ENCODE measurements at regions not wholly inside any gene's neighbourhood (a gene's known extent, or its start where the extent isn't known, plus 50 kb on each side); places are given as distances from the start of the nearest gene placed in this dataset.
"Not testable (repeated sequence)": the region's sequence is repeated elsewhere in the genome, so short reads cannot be mapped to it uniquely, and the experiment has no call there.

DNA sequence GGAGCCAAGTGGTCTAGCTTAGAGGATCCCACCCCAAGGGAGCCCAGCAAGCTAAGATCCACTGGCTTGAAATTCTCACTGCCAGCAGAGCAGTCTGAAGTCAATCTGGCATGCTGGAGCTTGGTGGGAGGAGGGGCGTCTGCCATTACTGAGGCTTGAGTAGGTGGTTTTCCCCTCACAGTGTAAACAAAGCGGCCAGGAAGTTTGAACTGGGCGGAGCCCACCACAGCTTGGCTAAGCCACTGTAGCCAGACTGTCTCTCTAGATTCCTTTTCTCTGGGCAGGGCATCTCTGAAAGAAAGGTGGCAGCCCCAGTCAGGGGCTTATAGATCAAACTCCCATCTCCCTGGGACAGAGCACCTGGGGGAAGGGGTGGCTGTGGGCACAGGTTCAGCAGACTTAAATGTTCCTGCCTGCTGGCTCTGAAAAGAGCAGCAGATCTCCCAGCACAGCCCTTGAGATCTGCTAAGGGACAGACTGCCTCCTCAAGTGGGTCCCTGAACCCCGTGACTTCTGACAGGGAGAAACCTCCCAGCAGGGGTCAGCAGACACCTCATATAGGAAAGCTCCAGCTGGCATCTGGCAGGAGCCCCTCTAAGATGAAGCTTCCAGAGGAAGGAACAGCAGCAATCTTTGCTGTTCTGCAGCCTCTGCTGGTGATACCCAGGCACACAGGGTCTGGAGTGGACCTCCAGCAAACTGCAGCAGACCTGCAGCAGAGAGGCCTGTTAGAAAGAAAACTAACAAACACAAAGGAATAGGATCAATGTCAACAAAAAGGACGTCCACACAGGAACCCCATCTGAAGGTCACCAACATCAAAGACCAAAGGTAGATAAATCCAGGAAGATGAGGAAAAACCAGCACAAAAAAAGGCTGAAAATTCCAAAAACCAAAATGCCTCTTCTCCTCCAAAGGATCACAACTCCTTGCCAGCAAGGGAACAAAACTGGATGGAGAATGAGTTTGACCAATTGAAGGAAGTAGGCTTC is 215.6 kb upstream of the TET2 start:
- H3K27me3 ChIP-seq (ENCODE audit: control insufficient read depth, insufficient read depth, low read length); H3K27ac ChIP-seq (ENCODE audit: low read length); H3K36me3 ChIP-seq (ENCODE audit: control insufficient read depth, low read depth, low read length); H3K4me1 ChIP-seq (ENCODE audit: control insufficient read depth, low read depth, low read length); H3K4me3 ChIP-seq (ENCODE audit: low read length); H3K9me3 ChIP-seq (ENCODE audit: control insufficient read depth, low read depth, low read length); H3K9ac ChIP-seq (ENCODE audit: low read length): not testable (repeated sequence)

DNA sequence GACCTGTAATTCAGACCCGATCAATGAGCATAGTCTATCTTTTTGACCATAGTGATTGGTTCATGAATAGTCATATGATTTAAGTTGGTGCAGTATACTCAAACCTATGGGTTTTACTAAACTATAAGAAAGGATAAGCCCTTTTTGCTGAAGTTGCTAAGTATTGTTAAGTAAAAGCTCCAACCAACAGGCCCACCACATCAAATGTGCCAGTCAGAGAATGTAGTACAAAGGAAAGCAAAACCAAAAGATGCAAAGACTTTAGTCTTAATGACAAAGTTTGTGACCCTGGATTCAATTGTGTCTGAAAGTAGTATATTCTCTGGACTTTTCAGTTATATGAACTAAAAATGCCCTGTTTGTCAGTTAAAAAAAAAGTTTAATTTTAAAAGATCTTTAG is 208.1 kb upstream of the TET2 start:
- Histone ChIP-seq H3K27me3 (ENCODE audit: control insufficient read depth, insufficient read depth, low read length) (no peaks in the 10 kb centered on the region), H3K9me3 (ENCODE audit: control insufficient read depth, low read depth, low read length) (no peaks in the 10 kb centered on the region), H3K36me3 (ENCODE audit: control insufficient read depth, low read depth, low read length) (no peaks in the 10 kb centered on the region), H3K27ac (ENCODE audit: low read length) (no peak overlapping the region), H3K4me3 (ENCODE audit: low read length) (no peak overlapping the region), H3K4me1 (ENCODE audit: control insufficient read depth, low read depth, low read length) (no peaks in the 10 kb centered on the region), H3K9ac (ENCODE audit: low read length) (no peak overlapping the region)

DNA sequence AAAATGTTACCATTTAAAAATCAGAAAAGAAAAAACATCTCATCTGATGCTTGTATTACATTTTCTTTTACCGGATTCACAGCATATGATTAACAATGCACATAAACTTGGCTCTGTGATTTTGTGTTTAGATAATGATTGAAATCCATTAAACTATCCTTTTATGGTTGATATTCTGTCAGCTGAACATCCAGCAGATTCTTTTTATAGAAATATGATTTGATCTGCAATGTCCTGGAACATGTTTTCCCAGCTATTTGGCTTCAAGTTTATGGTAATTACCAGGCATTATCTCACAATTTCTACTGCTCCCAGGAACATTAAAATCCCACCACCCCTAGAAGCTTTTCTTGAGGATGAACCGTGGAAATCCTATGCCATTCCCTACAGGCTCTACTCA is 205.7 kb upstream of the TET2 start:
- H3K9ac ChIP-seq (ENCODE audit: low read length), result no peak overlapping the region
- H3K9me3 ChIP-seq (ENCODE audit: control insufficient read depth, low read depth, low read length), result no peaks in the 10 kb centered on the region
- H3K4me3 ChIP-seq (ENCODE audit: low read length), result no peak overlapping the region
- no peaks in the 10 kb centered on the region for H3K36me3 ChIP-seq (ENCODE audit: control insufficient read depth, low read depth, low read length)
- no peak overlapping the region for H3K27ac ChIP-seq (ENCODE audit: low read length)
- no peaks in the 10 kb centered on the region for H3K27me3 ChIP-seq (ENCODE audit: control insufficient read depth, insufficient read depth, low read length)
- H3K4me1 ChIP-seq (ENCODE audit: control insufficient read depth, low read depth, low read length), result no peaks in the 10 kb centered on the region

DNA sequence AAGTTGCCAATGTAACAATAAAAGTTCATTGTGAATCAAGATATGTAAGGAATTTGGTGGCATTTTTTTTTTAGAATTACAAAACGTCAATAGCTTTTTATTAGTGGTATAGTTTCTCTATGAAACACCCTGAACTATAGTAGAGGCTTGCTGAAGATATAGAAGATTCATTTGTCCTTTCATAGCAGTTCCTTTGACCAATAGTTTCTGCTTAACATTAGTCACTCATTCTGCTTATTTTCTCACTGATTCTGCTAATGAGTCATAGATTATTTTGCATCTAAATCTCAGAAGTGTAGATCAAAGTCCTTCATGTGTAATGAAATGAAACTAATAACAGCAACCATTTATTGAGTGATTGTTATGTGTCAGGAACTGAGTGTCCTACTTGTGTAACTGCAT is 205.0 kb upstream of the TET2 start:
- Histone ChIP-seq H3K27me3 (ENCODE audit: control insufficient read depth, insufficient read depth, low read length) (no peaks in the 10 kb centered on the region), H3K9ac (ENCODE audit: low read length) (no peak overlapping the region), H3K9me3 (ENCODE audit: control insufficient read depth, low read depth, low read length) (no peaks in the 10 kb centered on the region), H3K36me3 (ENCODE audit: control insufficient read depth, low read depth, low read length) (no peaks in the 10 kb centered on the region), H3K4me1 (ENCODE audit: control insufficient read depth, low read depth, low read length) (no peaks in the 10 kb centered on the region), H3K4me3 (ENCODE audit: low read length) (no peak overlapping the region), H3K27ac (ENCODE audit: low read length) (no peak overlapping the region)

DNA sequence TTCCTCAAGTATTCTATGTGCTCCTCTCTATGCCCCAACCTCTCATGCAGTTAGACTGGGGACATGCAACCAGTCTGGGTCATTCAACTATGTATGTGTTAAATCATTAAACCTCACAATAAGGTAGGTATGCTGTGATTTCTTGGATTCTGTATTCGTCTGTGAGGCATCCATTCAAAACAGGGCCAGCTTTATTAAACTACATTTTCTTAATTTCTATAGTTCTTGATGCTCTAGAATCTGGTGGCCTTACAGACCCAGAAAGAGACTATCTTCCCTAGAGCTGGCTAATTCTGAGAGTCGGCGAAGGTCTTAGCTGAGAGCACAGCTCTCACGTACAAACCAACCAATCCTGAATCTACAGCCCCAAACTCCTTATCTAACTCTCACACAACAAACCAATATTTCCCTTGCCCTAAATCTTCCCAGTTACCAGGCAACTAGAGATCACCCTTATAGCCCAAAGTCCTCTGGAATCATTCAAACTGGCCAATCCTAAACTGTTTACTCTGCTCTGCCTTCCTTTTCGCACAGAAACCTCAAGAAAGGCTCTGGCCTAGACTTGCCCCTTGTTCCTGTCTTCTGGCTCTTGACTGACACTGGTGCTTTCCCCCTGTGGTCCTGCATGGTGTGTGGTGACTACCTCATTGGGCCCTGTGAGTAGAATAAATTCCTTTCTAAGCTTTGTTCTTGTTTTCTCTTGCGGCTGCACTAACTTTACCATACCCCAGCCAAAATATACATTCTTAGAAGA is 203.5 kb upstream of the TET2 start:
- no peaks in the 10 kb centered on the region for H3K27me3 ChIP-seq (ENCODE audit: control insufficient read depth, insufficient read depth, low read length)
- H3K9me3 ChIP-seq (ENCODE audit: control insufficient read depth, low read depth, low read length), result no peaks in the 10 kb centered on the region
- H3K9ac ChIP-seq (ENCODE audit: low read length), result no peak overlapping the region
- H3K27ac ChIP-seq (ENCODE audit: low read length), result no peak overlapping the region
- H3K36me3 ChIP-seq (ENCODE audit: control insufficient read depth, low read depth, low read length), result no peaks in the 10 kb centered on the region
- H3K4me1 ChIP-seq (ENCODE audit: control insufficient read depth, low read depth, low read length), result no peaks in the 10 kb centered on the region
- H3K4me3 ChIP-seq (ENCODE audit: low read length), result no peak overlapping the region

DNA sequence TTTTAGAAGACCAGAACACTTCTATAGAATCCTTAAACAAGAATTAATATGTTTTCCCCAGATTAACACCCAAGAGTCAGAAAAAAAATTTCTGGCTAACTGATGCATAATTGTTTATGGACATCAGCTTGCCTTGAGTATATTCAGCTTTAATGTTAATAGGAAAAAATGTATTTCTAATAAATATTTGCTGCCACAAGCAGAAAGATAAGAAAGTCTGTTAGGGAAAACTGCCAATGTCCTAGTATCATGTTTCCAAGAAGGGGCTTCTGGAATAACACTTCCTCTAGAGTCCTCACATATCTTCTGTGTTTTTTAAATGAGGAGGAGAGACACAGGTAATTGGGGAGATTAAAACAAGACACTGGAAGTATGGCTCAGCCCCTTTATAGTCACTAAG is 202.1 kb upstream of the TET2 start:
- Histone ChIP-seq H3K4me1 (ENCODE audit: control insufficient read depth, low read depth, low read length) (no peaks in the 10 kb centered on the region), H3K9ac (ENCODE audit: low read length) (no peak overlapping the region), H3K27me3 (ENCODE audit: control insufficient read depth, insufficient read depth, low read length) (no peaks in the 10 kb centered on the region), H3K36me3 (ENCODE audit: control insufficient read depth, low read depth, low read length) (no peaks in the 10 kb centered on the region), H3K9me3 (ENCODE audit: control insufficient read depth, low read depth, low read length) (no peaks in the 10 kb centered on the region), H3K27ac (ENCODE audit: low read length) (no peak overlapping the region), H3K4me3 (ENCODE audit: low read length) (no peak overlapping the region)

DNA sequence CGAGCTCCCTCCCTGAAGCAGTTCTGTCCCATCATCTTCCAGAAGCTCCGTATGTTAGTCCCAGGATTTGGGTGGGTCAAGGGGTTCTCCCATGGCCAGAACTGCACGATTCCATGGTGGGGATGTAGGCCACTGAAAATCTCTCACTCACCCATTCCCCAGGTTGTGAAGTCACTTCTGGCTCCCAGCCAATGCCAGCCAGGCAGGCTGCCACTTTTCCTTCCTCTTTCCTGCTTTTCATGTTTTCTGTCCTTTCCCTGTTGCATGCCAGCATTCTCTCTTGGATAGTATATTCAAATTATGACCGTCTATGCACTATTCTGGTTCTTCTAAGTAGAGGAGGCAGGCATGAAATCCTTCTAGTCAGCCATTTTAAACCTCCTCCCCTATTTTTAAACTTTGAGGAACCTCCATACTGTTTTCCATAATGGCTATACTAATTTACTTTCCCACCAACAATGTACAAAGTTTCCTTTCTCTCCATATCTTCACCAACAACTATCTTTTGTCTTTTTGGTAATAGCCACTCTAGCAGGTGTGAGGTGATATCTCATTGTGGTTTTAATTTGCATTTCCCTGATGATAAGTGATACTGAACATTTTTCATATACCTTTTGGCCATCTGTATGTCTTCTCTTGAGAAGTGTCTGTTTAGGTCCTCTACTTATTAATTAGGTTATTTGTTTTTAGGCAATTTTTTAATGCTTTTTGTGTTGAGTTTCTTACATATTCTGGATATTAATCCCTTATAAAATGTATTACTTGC is 182.1 kb upstream of the TET2 start:
- Histone ChIP-seq H3K4me3 (ENCODE audit: low read length) (no peak overlapping the region), H3K9ac (ENCODE audit: low read length) (no peak overlapping the region), H3K27me3 (ENCODE audit: control insufficient read depth, insufficient read depth, low read length) (no peaks in the 10 kb centered on the region), H3K36me3 (ENCODE audit: control insufficient read depth, low read depth, low read length) (no peaks in the 10 kb centered on the region), H3K4me1 (ENCODE audit: control insufficient read depth, low read depth, low read length) (no peaks in the 10 kb centered on the region), H3K9me3 (ENCODE audit: control insufficient read depth, low read depth, low read length) (peaks cover under 1% of the 10 kb centered on the region), H3K27ac (ENCODE audit: low read length) (no peak overlapping the region)

DNA sequence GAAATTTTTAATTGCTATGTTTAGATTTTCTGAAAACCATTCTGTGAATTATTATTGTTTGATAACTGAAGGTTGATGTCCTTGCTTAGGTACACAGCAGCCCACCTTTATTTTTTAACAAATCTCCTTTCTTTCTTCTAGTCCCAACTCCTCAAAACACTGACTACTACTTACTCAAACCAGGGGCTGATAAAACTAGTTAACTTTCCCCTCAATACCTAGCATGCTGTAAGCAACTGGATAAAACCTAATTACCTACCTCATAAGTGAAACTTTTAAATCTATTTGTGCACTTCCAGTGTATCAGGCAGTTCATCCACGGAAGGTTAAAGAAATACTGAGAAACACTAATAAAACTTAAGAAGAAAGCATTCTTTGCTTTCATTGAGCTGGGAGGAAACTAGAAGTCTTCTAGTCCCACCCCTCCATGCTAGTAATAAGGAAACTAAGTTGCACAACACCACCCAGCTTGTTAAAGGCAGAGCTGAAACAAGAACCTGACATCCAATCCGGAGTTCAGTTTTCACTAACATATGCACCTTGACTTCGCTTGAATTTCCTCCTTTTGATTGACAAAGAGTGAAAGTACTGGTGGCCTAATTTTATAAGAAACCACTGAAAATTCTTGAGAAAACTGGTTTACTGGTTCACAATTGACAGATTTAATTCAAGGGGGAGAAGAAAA is 180.2 kb upstream of the TET2 start:
- Histone ChIP-seq H3K4me1 (ENCODE audit: control insufficient read depth, low read depth, low read length) (no peaks in the 10 kb centered on the region), H3K36me3 (ENCODE audit: control insufficient read depth, low read depth, low read length) (no peaks in the 10 kb centered on the region), H3K9me3 (ENCODE audit: control insufficient read depth, low read depth, low read length) (no peaks in the 10 kb centered on the region), H3K4me3 (ENCODE audit: low read length) (no peak overlapping the region), H3K27me3 (ENCODE audit: control insufficient read depth, insufficient read depth, low read length) (no peaks in the 10 kb centered on the region), H3K9ac (ENCODE audit: low read length) (no peak overlapping the region), H3K27ac (ENCODE audit: low read length) (no peak overlapping the region)

DNA sequence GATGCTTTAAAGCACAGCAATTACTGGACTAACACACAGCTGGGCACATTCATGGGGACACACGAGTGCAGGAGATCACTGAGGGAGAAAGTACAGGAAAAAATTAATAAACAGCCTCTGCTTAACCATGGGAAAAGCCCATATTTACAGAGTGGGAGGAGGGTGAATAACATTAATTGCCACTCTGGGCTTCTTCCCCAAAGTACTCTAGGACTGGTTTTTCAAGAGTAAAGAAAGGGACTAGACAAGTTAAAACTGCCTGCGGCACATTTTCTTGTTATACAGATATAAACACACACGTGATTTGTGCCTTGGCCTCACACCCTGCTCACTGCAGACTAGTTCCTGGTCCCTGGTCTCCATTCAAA is 179.7 kb upstream of the TET2 start:
- Histone ChIP-seq H3K27me3 (ENCODE audit: control insufficient read depth, insufficient read depth, low read length) (no peaks in the 10 kb centered on the region), H3K27ac (ENCODE audit: low read length) (no peak overlapping the region), H3K4me3 (ENCODE audit: low read length) (no peak overlapping the region), H3K36me3 (ENCODE audit: control insufficient read depth, low read depth, low read length) (no peaks in the 10 kb centered on the region), H3K9me3 (ENCODE audit: control insufficient read depth, low read depth, low read length) (no peaks in the 10 kb centered on the region), H3K9ac (ENCODE audit: low read length) (no peak overlapping the region), H3K4me1 (ENCODE audit: control insufficient read depth, low read depth, low read length) (no peaks in the 10 kb centered on the region)

DNA sequence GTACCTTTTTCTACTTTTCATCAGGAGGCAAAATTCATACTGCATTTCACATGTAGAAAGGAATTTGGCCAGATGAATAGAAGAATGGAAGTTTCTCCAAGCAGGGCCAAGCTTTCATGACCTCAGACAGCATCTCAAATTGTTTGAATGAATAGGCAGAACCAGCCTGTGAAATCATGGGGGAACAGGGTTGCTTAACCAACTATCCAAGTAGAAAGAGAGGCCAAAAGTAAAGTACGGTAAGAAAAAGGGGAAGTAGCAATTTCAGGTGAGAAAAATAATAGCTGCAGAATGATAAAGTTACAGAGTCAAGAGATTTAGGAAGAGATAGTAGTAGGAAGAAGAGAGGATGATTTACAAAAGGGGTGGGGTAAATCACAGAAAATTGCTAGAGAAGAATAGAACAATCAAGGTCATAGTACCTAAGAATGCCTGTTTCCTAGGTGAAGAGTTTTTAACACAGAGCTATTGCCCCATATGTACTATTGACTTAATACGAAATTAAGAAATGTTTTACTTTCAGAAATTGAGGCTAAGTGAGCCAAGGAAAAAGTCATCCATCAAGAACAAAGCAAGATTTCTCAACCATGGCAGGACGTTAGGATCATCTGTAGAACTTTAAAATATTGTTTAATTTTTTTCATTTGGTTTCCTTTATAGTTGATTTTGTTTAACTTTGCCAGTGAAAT is 177.1 kb upstream of the TET2 start:
- Histone ChIP-seq H3K4me3 (ENCODE audit: low read length) (no peak overlapping the region), H3K9me3 (ENCODE audit: control insufficient read depth, low read depth, low read length) (no peaks in the 10 kb centered on the region), H3K9ac (ENCODE audit: low read length) (no peak overlapping the region), H3K36me3 (ENCODE audit: control insufficient read depth, low read depth, low read length) (no peaks in the 10 kb centered on the region), H3K27me3 (ENCODE audit: control insufficient read depth, insufficient read depth, low read length) (no peaks in the 10 kb centered on the region), H3K4me1 (ENCODE audit: control insufficient read depth, low read depth, low read length) (no peaks in the 10 kb centered on the region), H3K27ac (ENCODE audit: low read length) (no peak overlapping the region)

Data from iPS-18a (cell line).